ENCODE measurements at regions not wholly inside any gene's neighbourhood (a gene's known extent, or its start where the extent isn't known, plus 50 kb on each side); places are given as distances from the start of the nearest gene placed in this dataset.

DNA sequence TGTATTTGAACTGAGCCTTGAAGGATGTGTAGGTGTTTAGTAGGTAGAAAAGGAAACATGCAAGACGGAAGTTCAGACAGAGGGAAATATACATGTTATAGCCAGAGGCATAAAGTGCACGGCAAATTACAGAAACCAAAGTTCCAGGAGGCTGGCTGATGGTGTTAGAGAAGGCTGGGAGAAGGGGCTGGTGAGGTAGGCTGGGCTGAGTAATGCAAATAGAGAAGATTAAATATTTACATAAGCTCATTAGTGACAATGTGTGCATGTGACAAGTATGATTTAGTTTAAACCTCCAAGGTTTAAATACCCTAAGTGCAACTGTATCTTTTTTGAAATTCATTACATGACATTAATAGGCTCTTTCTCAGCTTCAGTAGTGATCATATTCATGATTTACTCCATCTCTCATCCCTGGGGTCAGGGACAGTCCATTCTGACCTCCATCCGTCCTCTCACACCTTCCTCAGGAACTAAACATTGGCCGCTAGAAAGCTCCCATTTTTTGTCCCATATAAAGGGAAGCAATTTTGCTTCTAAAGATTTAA is 399.8 kb upstream of the SALL1 start:
- CTCF ChIA-PET, result interaction anchor here (0.6 kb wide), 2 partner anchors 12 to 347 kb away, joined by 3 read pairs; no protein-coding TSS in a partner anchor
- no TSS peak for BruUV-seq (replicated peaks)
- POLR2A ChIA-PET, result no interaction called here

DNA sequence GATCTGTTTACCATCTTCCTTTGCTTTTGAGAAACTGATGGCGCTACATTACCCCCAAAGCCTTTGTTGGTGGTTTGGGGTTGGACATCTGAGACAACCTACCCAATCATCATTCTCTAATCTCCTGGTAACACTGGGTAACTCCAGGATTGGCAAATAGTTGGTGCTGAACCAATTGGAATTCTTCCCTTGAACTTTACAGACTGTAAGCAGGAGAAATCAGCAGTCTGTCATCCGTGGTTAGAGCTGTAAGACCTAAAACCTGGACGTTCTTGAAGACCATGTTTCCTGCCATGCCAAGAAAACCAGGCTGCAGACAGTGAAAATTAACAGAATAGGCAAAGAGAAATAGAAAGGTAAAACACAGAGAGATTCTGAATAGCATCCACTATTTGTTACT is 398.8 kb upstream of the SALL1 start:
- DNase-seq (ENCODE audit: unreplicated experiment), result no peak
- H3K4me1 Mint-ChIP-seq (ENCODE audit: insufficient read depth, unreplicated experiment), result peaks cover 19% of the 10 kb centered on the region
- no peak overlapping the region for H3K27ac Mint-ChIP-seq (ENCODE audit: low read depth, unreplicated experiment)
- ChIA-PET CTCF (interaction anchor here (1.0 kb wide), 1 partner anchor 25 kb away, joined by 6 read pairs; no protein-coding TSS in a partner anchor), POLR2A (no interaction called here)
- H3K4me3 Mint-ChIP-seq (ENCODE audit: unreplicated experiment), result no peak overlapping the region
- no peaks in the 10 kb centered on the region for H3K27me3 Mint-ChIP-seq (ENCODE audit: insufficient read depth, unreplicated experiment)
- no peak for TF ChIP-seq CTCF (IDR thresholded peaks at IDR 0.05; ENCODE audit: unreplicated experiment)
- H3K36me3 Mint-ChIP-seq (ENCODE audit: insufficient read depth, unreplicated experiment), result no peaks in the 10 kb centered on the region
- intact Hi-C loops (cut with micrococcal nuclease), result no loop called here
- no TSS peak for BruUV-seq (replicated peaks)
- peaks cover 7% of the 10 kb centered on the region for H3K9me3 Mint-ChIP-seq (ENCODE audit: unreplicated experiment)

More for the DNA sequence above, 399.8 kb upstream of the SALL1 start:
- Mint-ChIP-seq H3K9me3 (ENCODE audit: unreplicated experiment) (peaks cover 7% of the 10 kb centered on the region), H3K27ac (ENCODE audit: low read depth, unreplicated experiment) (no peak overlapping the region), H3K4me3 (ENCODE audit: unreplicated experiment) (no peak overlapping the region), H3K36me3 (ENCODE audit: insufficient read depth, unreplicated experiment) (no peaks in the 10 kb centered on the region), H3K27me3 (ENCODE audit: insufficient read depth, unreplicated experiment) (no peaks in the 10 kb centered on the region), H3K4me1 (ENCODE audit: insufficient read depth, unreplicated experiment) (peaks cover 25% of the 10 kb centered on the region)
- no peak for TF ChIP-seq CTCF (IDR thresholded peaks at IDR 0.05; ENCODE audit: unreplicated experiment)
- intact Hi-C loops (cut with micrococcal nuclease), result no loop called here
- DNase-seq (ENCODE audit: unreplicated experiment), result no peak

DNA sequence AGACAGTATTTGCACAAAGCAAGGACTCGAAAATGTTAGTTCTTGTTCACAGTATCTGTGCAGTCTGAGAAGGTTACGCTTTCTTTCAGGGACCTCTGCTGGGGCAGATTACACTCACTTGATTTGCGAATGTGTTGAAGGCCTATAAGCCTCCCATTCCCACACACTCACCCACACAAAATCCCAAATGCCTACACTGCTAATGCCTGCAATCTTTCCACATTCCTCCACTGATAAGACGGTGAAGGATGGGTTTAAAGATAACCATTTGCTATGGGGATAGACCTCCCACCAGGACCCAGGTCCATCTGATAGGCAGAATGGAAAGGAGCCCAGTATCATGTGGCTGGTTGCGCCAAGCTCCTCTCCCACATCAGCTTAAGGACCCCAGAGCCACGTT is 394.9 kb upstream of the SALL1 start:
- Mint-ChIP-seq H3K36me3 (ENCODE audit: insufficient read depth, unreplicated experiment) (no peaks in the 10 kb centered on the region), H3K9me3 (ENCODE audit: unreplicated experiment) (peaks cover 7% of the 10 kb centered on the region), H3K27me3 (ENCODE audit: insufficient read depth, unreplicated experiment) (no peaks in the 10 kb centered on the region), H3K4me1 (ENCODE audit: insufficient read depth, unreplicated experiment) (peaks cover 17% of the 10 kb centered on the region), H3K27ac (ENCODE audit: low read depth, unreplicated experiment) (no peak overlapping the region), H3K4me3 (ENCODE audit: unreplicated experiment) (no peak overlapping the region)
- BruUV-seq (replicated peaks), result no TSS peak
- intact Hi-C loops (cut with micrococcal nuclease), result no loop called here
- CTCF ChIA-PET, result no interaction called here
- DNase-seq (ENCODE audit: unreplicated experiment), result no peak
- no peak for TF ChIP-seq CTCF (IDR thresholded peaks at IDR 0.05; ENCODE audit: unreplicated experiment)
- POLR2A ChIA-PET, result no interaction called here

DNA sequence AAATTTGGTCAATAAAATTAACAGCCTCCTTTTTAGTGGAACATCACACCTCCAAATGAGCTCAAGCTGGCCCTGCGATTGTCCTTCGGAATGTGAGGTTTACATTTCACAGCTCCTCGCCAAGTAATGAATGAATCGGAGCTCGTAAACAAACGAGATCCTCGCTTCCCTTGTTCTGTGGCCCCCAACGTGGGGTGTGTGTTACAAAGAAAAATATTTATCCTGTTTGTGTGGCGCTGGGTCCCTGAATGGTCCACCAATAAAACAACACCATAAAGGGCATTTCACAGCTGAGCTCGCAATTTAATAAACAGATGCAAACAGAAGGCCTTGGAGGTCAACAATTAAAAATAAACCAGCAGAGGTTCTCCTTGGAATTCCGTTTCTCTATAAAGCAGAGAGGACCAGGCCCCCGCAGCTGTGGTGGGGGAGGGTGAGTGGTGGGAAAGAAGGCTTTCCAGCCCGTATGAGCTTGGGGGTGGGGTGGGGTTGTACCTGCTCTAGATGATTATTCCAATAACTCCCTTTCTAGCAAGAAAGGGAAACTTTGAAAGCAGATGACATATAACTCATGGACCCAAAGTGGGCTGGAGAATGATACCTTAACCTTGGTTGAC is 393.9 kb upstream of the SALL1 start:
- DNase-seq (ENCODE audit: unreplicated experiment), result no peak
- Mint-ChIP-seq H3K27ac (ENCODE audit: low read depth, unreplicated experiment) (no peak overlapping the region), H3K27me3 (ENCODE audit: insufficient read depth, unreplicated experiment) (no peaks in the 10 kb centered on the region), H3K4me3 (ENCODE audit: unreplicated experiment) (no peak overlapping the region), H3K36me3 (ENCODE audit: insufficient read depth, unreplicated experiment) (no peaks in the 10 kb centered on the region), H3K9me3 (ENCODE audit: unreplicated experiment) (peaks cover 7% of the 10 kb centered on the region), H3K4me1 (ENCODE audit: insufficient read depth, unreplicated experiment) (peaks cover 22% of the 10 kb centered on the region)
- intact Hi-C loops (cut with micrococcal nuclease), result no loop called here
- POLR2A ChIA-PET, result no interaction called here
- BruUV-seq (replicated peaks), result no TSS peak
- no peak for TF ChIP-seq CTCF (IDR thresholded peaks at IDR 0.05; ENCODE audit: unreplicated experiment)
- CTCF ChIA-PET, result interaction anchor here (0.6 to 1.1 kb wide), 4 partner anchors 8 to 738 kb away, joined by 3 to 5 read pairs (median 4); no protein-coding TSS in a partner anchor
